Prostate gland (tissue), 2 donors: ENCODE measurements at regions not wholly inside any gene's neighbourhood (a gene's known extent, or its start where the extent isn't known, plus 50 kb on each side); places are given as distances from the start of the nearest gene placed in this dataset.
"Not testable (repeated sequence)": the region's sequence is repeated elsewhere in the genome, so short reads cannot be mapped to it uniquely, and the experiment has no call there.

Source experiments
- CTCF ChIP-seq, 4 experiments: fragments of 200-600 bp in 2 of 4; fragments of 450-650 bp in 2 of 4; sonication (generic) in 2 of 4; IDR thresholded peaks; 1 replicate in 3 of 4; 2 replicates in 1 of 4; pipeline ENCODE4 v1.5.1; 2016 to 2019; ENCODE audit warnings: antibody characterized with exemption in 4 of 4, mild to moderate bottlenecking in 2 of 4, moderate library complexity in 2 of 4
- POLR2A ChIP-seq: fragments of 450-650 bp; IDR thresholded peaks from one replicate; pipeline ENCODE4 v1.6.1; 2016; ENCODE audit warnings: antibody characterized with exemption, mild to moderate bottlenecking
- POLR2AphosphoS5 ChIP-seq: sonication (generic); formaldehyde crosslinking; IDR thresholded peaks from one replicate; pipeline ENCODE4 v1.6.1; 2017; ENCODE audit warnings: antibody characterized with exemption

GRCh38 chr3:177466622-177467021, 269.3 kb upstream of the TBL1XR1 start:
- not testable (repeated sequence) for TF ChIP-seq CTCF (IDR thresholded peaks at IDR 0.05); POLR2A; POLR2AphosphoS5
